Left ventricle myocardium superior (tissue), 1 donor: ENCODE measurements at regions not wholly inside any gene's neighbourhood (a gene's known extent, or its start where the extent isn't known, plus 50 kb on each side); places are given as distances from the start of the nearest gene placed in this dataset.
A peak's percentile ranks its signal among the peaks of the same experiment; 100 is the strongest.

Experiments
- ATAC-seq: fragments of 200-7000 bp; cut with Tn5 transposase; one replicate; pipeline ENCODE4 v1.9.1; 2020; ENCODE audit warnings: mild to moderate bottlenecking, moderate library complexity
- DNase-seq: peaks from one replicate; pipeline ENCODE4 v3.0.0-alpha.2; 2020
- intact Hi-C: fragments of 100-400 bp; cut with micrococcal nuclease; formaldehyde crosslinking; loops from one replicate; pipeline ENCODE4 v1.11.0; 2022
- donor health status: DM: no; HTN: yes; CAD: no; lungs with severe emphysema.

GRCh38 chr7:115511330-115511729 lies 519.2 kb downstream of the TFEC start:
- no peak for ATAC-seq
- intact Hi-C loops = no loop called here

GRCh38 chr7:115505136-115505535 lies 525.4 kb downstream of the TFEC start:
- ATAC-seq (no peak), DNase-seq (no peak)
- intact Hi-C loops = no loop called here

More at GRCh38 chr7:115511330-115511729, 519.2 kb downstream of the TFEC start:
- DNase-seq = no peak

GRCh38 chr7:115499956-115500355 lies 530.6 kb downstream of the TFEC start:
- DNase-seq (no peak), ATAC-seq (no peak)
- intact Hi-C loops = no loop called here

- intact Hi-C loops = no loop called here
- ATAC-seq = no peak
These were observed 534.6 kb downstream of the TFEC start for GRCh38 chr7:115496006-115496405.

GRCh38 chr7:115494529-115495147 lies 535.9 kb downstream of the TFEC start:
- DNase-seq (no peak), ATAC-seq (no peak)
- intact Hi-C loops = no loop called here

More at GRCh38 chr7:115496006-115496405, 534.6 kb downstream of the TFEC start:
- DNase-seq = no peak

GRCh38 chr7:115493381-115493780 lies 537.2 kb downstream of the TFEC start:
- ATAC-seq (no peak), DNase-seq (no peak)
- intact Hi-C loops = no loop called here

- DNase-seq (no peak), ATAC-seq (no peak)
- intact Hi-C loops = no loop called here
These were observed 538.7 kb downstream of the TFEC start for GRCh38 chr7:115491744-115492380.

GRCh38 chr7:115479448-115479847 lies 551.1 kb downstream of the TFEC start:
- intact Hi-C loops = no loop called here

GRCh38 chr7:115478426-115478825 lies 552.1 kb downstream of the TFEC start:
- DNase-seq (no peak), ATAC-seq (no peak)
- intact Hi-C loops = no loop called here

More at GRCh38 chr7:115479448-115479847, 551.1 kb downstream of the TFEC start:
- ATAC-seq (no peak), DNase-seq (no peak)

GRCh38 chr7:115477193-115477651 lies 553.3 kb downstream of the TFEC start:
- intact Hi-C loops = no loop called here
- DNase-seq (peak; percentile 37), ATAC-seq (peak; percentile 52)

- intact Hi-C loops = no loop called here
- no peak for DNase-seq
- no peak for ATAC-seq
These were observed 553.8 kb downstream of the TFEC start for GRCh38 chr7:115476671-115477181.

GRCh38 chr7:115475761-115476385 lies 554.0 kb downstream of the MDFIC start:
- intact Hi-C loops = no loop called here
- ATAC-seq = peak; percentile 55

GRCh38 chr7:115475206-115475605 lies 553.3 kb downstream of the MDFIC start:
- intact Hi-C loops = no loop called here
- DNase-seq (no peak), ATAC-seq (no peak)

More at GRCh38 chr7:115475761-115476385, 554.0 kb downstream of the MDFIC start:
- peak; percentile 28 for DNase-seq

GRCh38 chr7:115474137-115474536 lies 552.2 kb downstream of the MDFIC start:
- intact Hi-C loops = no loop called here
- ATAC-seq = no peak
- no peak for DNase-seq

GRCh38 chr7:115471891-115472290 lies 550.0 kb downstream of the MDFIC start:
- DNase-seq = no peak
- ATAC-seq = no peak

GRCh38 chr7:115462301-115463015 lies 540.6 kb downstream of the MDFIC start:
- ATAC-seq (no peak), DNase-seq (no peak)
- intact Hi-C loops = no loop called here

More at GRCh38 chr7:115471891-115472290, 550.0 kb downstream of the MDFIC start:
- intact Hi-C loops = no loop called here

GRCh38 chr7:115449689-115450088 lies 527.8 kb downstream of the MDFIC start:
- no peak for ATAC-seq
- intact Hi-C loops = no loop called here
- no peak for DNase-seq

- intact Hi-C loops = no loop called here
- DNase-seq (no peak), ATAC-seq (no peak)
These were observed 525.6 kb downstream of the MDFIC start for GRCh38 chr7:115447495-115447894.

GRCh38 chr7:115441033-115441432 lies 519.1 kb downstream of the MDFIC start:
- intact Hi-C loops = no loop called here

GRCh38 chr7:115435178-115435577 lies 513.3 kb downstream of the MDFIC start:
- ATAC-seq = no peak
- intact Hi-C loops = no loop called here
- DNase-seq = no peak

More at GRCh38 chr7:115441033-115441432, 519.1 kb downstream of the MDFIC start:
- ATAC-seq (no peak), DNase-seq (no peak)
